Glutamatergic neuron (in vitro differentiated cells): ENCODE measurements at regions not wholly inside any gene's neighbourhood (a gene's known extent, or its start where the extent isn't known, plus 50 kb on each side); places are given as distances from the start of the nearest gene placed in this dataset.

Experiments
- DNase-seq: peaks from one replicate; pipeline ENCODE4 v3.0.0; 2022
- H3K27ac Mint-ChIP-seq: one replicate; pipeline ENCODE4 v1.8.0; 2020; ENCODE audit warnings: mild to moderate bottlenecking, mixed read lengths, inconsistent platforms; ENCODE audit not compliant: unreplicated experiment
- H3K27me3 Mint-ChIP-seq: one replicate; pipeline ENCODE4 v1.8.0; 2020; ENCODE audit warnings: mild to moderate bottlenecking, moderate library complexity, mixed read lengths, inconsistent platforms; ENCODE audit not compliant: unreplicated experiment
- H3K36me3 Mint-ChIP-seq: one replicate; pipeline ENCODE4 v1.8.0; 2020; ENCODE audit warnings: mild to moderate bottlenecking, mixed read lengths, inconsistent platforms; ENCODE audit not compliant: unreplicated experiment
- H3K4me1 Mint-ChIP-seq: one replicate; pipeline ENCODE4 v1.8.0; 2020; ENCODE audit warnings: mild to moderate bottlenecking, low read depth, mixed read lengths, inconsistent platforms; ENCODE audit not compliant: unreplicated experiment
- H3K4me3 Mint-ChIP-seq: one replicate; pipeline ENCODE4 v1.8.0; 2020; ENCODE audit warnings: mild to moderate bottlenecking, mixed read lengths, inconsistent platforms; ENCODE audit not compliant: unreplicated experiment
- H3K9me3 Mint-ChIP-seq: one replicate; pipeline ENCODE4 v1.8.0; 2020; ENCODE audit warnings: mild to moderate bottlenecking, moderate library complexity, mixed read lengths, inconsistent platforms; ENCODE audit not compliant: unreplicated experiment
- CTCF ChIP-seq: fragments of 200-600 bp; sonication (generic); IDR thresholded peaks from one replicate; pipeline ENCODE4 v1.5.0; 2021; ENCODE audit not compliant: partially characterized antibody, unreplicated experiment

GRCh38 chr1:65734979-65735378, 57.7 kb upstream of the PDE4B start:
- H3K9me3 Mint-ChIP-seq: no peaks in the 10 kb centered on the region
- DNase-seq: no peak
- no peak for TF ChIP-seq CTCF
- no peak overlapping the region for H3K4me3 Mint-ChIP-seq
- H3K4me1 Mint-ChIP-seq: no peaks in the 10 kb centered on the region
- H3K27ac Mint-ChIP-seq: no peak overlapping the region
- H3K36me3 Mint-ChIP-seq: no peaks in the 10 kb centered on the region
- H3K27me3 Mint-ChIP-seq: no peaks in the 10 kb centered on the region

- H3K9me3 Mint-ChIP-seq: peaks cover 3% of the 10 kb centered on the region
- TF ChIP-seq CTCF: no peak
- DNase-seq: no peak
- H3K4me3 Mint-ChIP-seq: no peak overlapping the region
- H3K27ac Mint-ChIP-seq: no peak overlapping the region
- peaks cover 4% of the 10 kb centered on the region for H3K27me3 Mint-ChIP-seq
- H3K4me1 Mint-ChIP-seq: no peaks in the 10 kb centered on the region
- H3K36me3 Mint-ChIP-seq: peaks cover 6% of the 10 kb centered on the region
Observed at GRCh38 chr1:65741993-65742392, 50.7 kb upstream of the PDE4B start.
